GM12878 (cell line): ENCODE measurements at regions not wholly inside any gene's neighbourhood (a gene's known extent, or its start where the extent isn't known, plus 50 kb on each side); places are given as distances from the start of the nearest gene placed in this dataset.

Source experiments
- ATAC-seq: fragments of 200-7000 bp; cut with Tn5 transposase; 3 replicates; pipeline ENCODE4 v1.9.1; 2020; ENCODE audit warnings: mild to moderate bottlenecking, moderate library complexity
- BruUV-seq: library from RNA; stranded (reverse); fragments of 400-500 nt; replicated peaks from 2 replicates; lab custom pipeline; 2021; lab: Mats Ljungman, UMichigan
- CTCF ChIA-PET: fragments of 300-600 bp; sonication (Branson Sonifier 250); formaldehyde crosslinking; extraction: SDS; loops from one replicate; lab custom pipeline; 2021; ENCODE audit warnings: inconsistent platforms; lab: Yijun Ruan, JAX
- POLR2A ChIA-PET: fragments of 350-600 bp; formaldehyde crosslinking; extraction: SDS; loops from one replicate; lab custom pipeline; 2021; ENCODE audit warnings: inconsistent platforms; lab: Charles Lee
- RAD21 ChIA-PET: fragments of 300-600 bp; sonication (Branson Sonifier 250); formaldehyde crosslinking; loops from one replicate; lab custom pipeline; 2023; ENCODE audit warnings: antibody characterized with exemption; ENCODE audit not compliant: unreplicated experiment; lab: Charles Lee
- SMC1A ChIA-PET: fragments of 300-600 bp; sonication (Branson Sonifier 250); formaldehyde crosslinking; loops from one replicate; lab custom pipeline; 2023; ENCODE audit not compliant: unreplicated experiment, uncharacterized antibody; lab: Charles Lee
- DNase-seq: peaks from one replicate; pipeline ENCODE4 v3.0.0-alpha.2; 2011; ENCODE audit warnings: low read depth, low spot score
- FAIRE-seq: peaks from 3 replicates; lab custom pipeline; 2011; peaks lifted over from hg19 to GRCh38; lab: Jason Lieb, UNC
- H2AFZ ChIP-seq: 2 replicates; pipeline ENCODE4 v1.6.0; 2011; ENCODE audit warnings: low read depth, low read length, control low read depth; ENCODE audit not compliant: control insufficient read depth
- H3K27ac ChIP-seq: 2 replicates; pipeline ENCODE4 v1.5.1; 2011; ENCODE audit warnings: control low read depth; ENCODE audit not compliant: control insufficient read depth, insufficient read depth
- H3K27me3 ChIP-seq, 2 experiments: replicated peaks in 1 of 2; 2 replicates each; pipeline versions ENCODE4 v1.6.0 to v1.6.1; 2011; ENCODE audit warnings: low read length in 1 of 2; ENCODE audit not compliant: control insufficient read depth in 2 of 2, insufficient read depth in 2 of 2
- H3K36me3 ChIP-seq, 2 experiments: 2 replicates each; pipeline ENCODE4 v1.5.1; 2011; ENCODE audit warnings: low read length in 1 of 2; ENCODE audit not compliant: control insufficient read depth in 2 of 2, insufficient read depth in 2 of 2
- H3K4me1 ChIP-seq: 2 replicates; pipeline ENCODE4 v1.6.1; 2011; ENCODE audit warnings: mild to moderate bottlenecking, low read length, moderate library complexity, mixed read lengths; ENCODE audit not compliant: control insufficient read depth, insufficient read depth
- H3K4me2 ChIP-seq: 2 replicates; pipeline ENCODE4 v1.6.0; 2011; ENCODE audit warnings: control low read depth; ENCODE audit not compliant: control insufficient read depth, insufficient read depth
- H3K4me3 ChIP-seq: fragments of 200-600 bp; sonication (generic); 2 replicates; pipeline ENCODE4 v1.5.1; 2016
- H3K79me2 ChIP-seq: 2 replicates; pipeline ENCODE4 v1.6.0; 2011; ENCODE audit warnings: low read length; ENCODE audit not compliant: control insufficient read depth, insufficient read depth
- H3K9ac ChIP-seq: 2 replicates; pipeline ENCODE4 v1.8.0; 2011; ENCODE audit warnings: low read length, control low read depth, mixed read lengths; ENCODE audit not compliant: control insufficient read depth, insufficient read depth
- H3K9me3 ChIP-seq: replicated peaks from 3 replicates; pipeline ENCODE4 v1.5.1; 2011; ENCODE audit warnings: mild to moderate bottlenecking, low read length; ENCODE audit not compliant: control insufficient read depth, insufficient read depth
- H4K20me1 ChIP-seq: 2 replicates; pipeline ENCODE4 v1.6.0; 2011; ENCODE audit not compliant: control insufficient read depth, insufficient read depth
- ATF7 ChIP-seq: fragments of 450-650 bp; IDR thresholded peaks from 2 replicates; pipeline ENCODE4 v1.6.1; 2016; ENCODE audit warnings: low read depth, mild to moderate bottlenecking
- CHD2 ChIP-seq: IDR thresholded peaks from 2 replicates; pipeline ENCODE4 v1.6.1; 2011; ENCODE audit warnings: low read depth, low read length, improper control_type of control experiment, borderline replicate concordance
- ELK1 ChIP-seq: IDR thresholded peaks from 2 replicates; pipeline ENCODE4 v1.6.1; 2012; ENCODE audit warnings: low read depth, low read length, improper control_type of control experiment
- FOS ChIP-seq: IDR thresholded peaks from 3 replicates; pipeline ENCODE4 v1.6.1; 2011; ENCODE audit warnings: borderline replicate concordance; ENCODE audit not compliant: insufficient read length; ENCODE audit errors: extremely low read depth
- GABPA ChIP-seq: IDR thresholded peaks from 2 replicates; pipeline ENCODE4 v1.6.1; 2014; ENCODE audit warnings: antibody characterized with exemption, low read depth, mild to moderate bottlenecking, inconsistent platforms
- POU2F2 ChIP-seq: IDR thresholded peaks from 3 replicates; pipeline ENCODE4 v1.6.1; 2011; ENCODE audit warnings: low read depth, mild to moderate bottlenecking, low read length, borderline replicate concordance
- SMAD5 ChIP-seq: IDR thresholded peaks from 2 replicates; pipeline ENCODE4 v1.6.1; 2016; ENCODE audit warnings: antibody characterized with exemption, low read depth
- SRF ChIP-seq, 2 experiments: IDR thresholded peaks; 2 replicates each; pipeline ENCODE4 v1.6.1; 2011; ENCODE audit warnings: low read depth in 2 of 2, low read length in 2 of 2, mild to moderate bottlenecking in 1 of 2, moderate library complexity in 1 of 2
- USF2 ChIP-seq: IDR thresholded peaks from 2 replicates; pipeline ENCODE4 v1.6.1; 2011; ENCODE audit warnings: low read depth, low read length, improper control_type of control experiment, borderline replicate concordance
- ZBTB11 ChIP-seq: fragments of 450-650 bp; formaldehyde crosslinking; IDR thresholded peaks from 2 replicates; pipeline ENCODE4 v1.5.0; 2022; ENCODE audit warnings: mild to moderate bottlenecking, missing genetic modification characterization
- ZNF217 ChIP-seq: fragments of 450-650 bp; IDR thresholded peaks from 2 replicates; pipeline ENCODE4 v1.6.1; 2017; ENCODE audit warnings: antibody characterized with exemption, mild to moderate bottlenecking
- WGBS: methylation state at CpG from one replicate; pipeline ENCODE4 v1.1.6; 2016; ENCODE audit warnings: low lambda C conversion rate; ENCODE audit not compliant: insufficient replicate concordance, insufficient coverage; ENCODE audit errors: missing lambda C conversion rate; 5-methylcytosine and 5-hydroxymethylcytosine counted together
- in situ Hi-C: fragments of 300-500 bp; cut with MboI; formaldehyde crosslinking; loops from 9 replicates; pipeline ENCODE4 v1.14.3; 2018; ENCODE audit warnings: mixed read lengths
- intact Hi-C: fragments of 100-400 bp; cut with micrococcal nuclease; formaldehyde crosslinking; loops from one replicate; pipeline ENCODE4 v1.14.2; 2022; ENCODE audit not compliant: unreplicated experiment

GRCh38 chr22:48434868-48435250 is 1392.8 kb downstream of the BRD1 start:
- RAD21 ChIA-PET = no interaction called here
- DNase-seq = no peak
- intact Hi-C loops = no loop called here
- Histone ChIP-seq H3K4me2 (no peak overlapping the region), H3K4me3 (no peak overlapping the region), H3K79me2 (no peaks in the 10 kb centered on the region), H3K9ac (no peak overlapping the region)
- no peak for FAIRE-seq
- SMC1A ChIA-PET = no interaction called here
- POLR2A ChIA-PET = no interaction called here
- TF ChIP-seq SMAD5 = no peak
- TF ChIP-seq, all 136 proteins: peak for 0
- no peaks in the 10 kb centered on the region for H3K27me3 ChIP-seq
- no peaks in the 10 kb centered on the region for H4K20me1 ChIP-seq
- no peak overlapping the region for H3K27ac ChIP-seq
- no TSS peak for BruUV-seq
- WGBS = 12% methylated on average over 4 of the region's 5 CpGs
- H3K4me1 ChIP-seq = no peaks in the 10 kb centered on the region
- no peak overlapping the region for H2AFZ ChIP-seq
- H3K9me3 ChIP-seq = no peaks in the 10 kb centered on the region; the same call in 2 of the 3 replicates
- no peak for ATAC-seq
- CTCF ChIA-PET = no interaction called here
- H3K36me3 ChIP-seq = no peaks in the 10 kb centered on the region
- in situ Hi-C loops = no loop called here

- Histone ChIP-seq H3K9ac (no peak overlapping the region), H4K20me1 (no peaks in the 10 kb centered on the region), H3K36me3 (no peaks in the 10 kb centered on the region), H3K79me2 (no peaks in the 10 kb centered on the region), H3K4me2 (no peak overlapping the region), H3K4me1 (no peaks in the 10 kb centered on the region), H3K27ac (no peak overlapping the region), H3K9me3 (no peaks in the 10 kb centered on the region; the same call in 2 of the 3 replicates), H3K4me3 (no peak overlapping the region), H3K27me3 (no peaks in the 10 kb centered on the region), H2AFZ (no peak overlapping the region)
- no peak for TF ChIP-seq USF2
- TF ChIP-seq POU2F2 = no peak
- no peak for TF ChIP-seq GABPA
- TF ChIP-seq ELK1 = no peak
- no peak for TF ChIP-seq SRF (IDR thresholded peaks at IDR 0.05; ENCODE audit: low read depth in 2 of 2, low read length in 2 of 2)
- TF ChIP-seq ATF7 = no peak
- no peak for TF ChIP-seq ZBTB11 (CRISPR knock-in tag)
- no peak for TF ChIP-seq FOS
- no peak for TF ChIP-seq ZNF217
- TF ChIP-seq CHD2 = no peak
- no peak for ATAC-seq
- SMC1A ChIA-PET = no interaction called here
- FAIRE-seq = no peak
- RAD21 ChIA-PET = no interaction called here
- WGBS = 46% methylated on average over 13 of the region's 16 CpGs
- intact Hi-C loops (no loop called here), in situ Hi-C loops (no loop called here)
- no TSS peak for BruUV-seq
- DNase-seq = no peak
- CTCF ChIA-PET = no interaction called here
- POLR2A ChIA-PET = no interaction called here
Measured at GRCh38 chr22:48434156-48434867, 1393.4 kb downstream of the BRD1 start.
